ENCODE measurements at regions not wholly inside any gene's neighbourhood (a gene's known extent, or its start where the extent isn't known, plus 50 kb on each side); places are given as distances from the start of the nearest gene placed in this dataset.

GRCh38 chr3:29091599-29092189, 189.2 kb upstream of the RBMS3 start:
- TF ChIP-seq EZH2phosphoT487 (IDR thresholded peaks at IDR 0.05; ENCODE audit: borderline replicate concordance, low read depth, low read length) (no peak), CTCF (conservative IDR thresholded peaks at IDR 0.05; ENCODE audit: low read length) (no peak)
- ChIA-PET POLR2A (no interaction called here), CTCF (ENCODE audit: unreplicated experiment) (no interaction called here)
- Histone ChIP-seq H3K9me3 (ENCODE audit: low read length) (no peaks in the 10 kb centered on the region), H3K4me1 (ENCODE audit: insufficient read depth, low read length, poor library complexity, severe bottlenecking) (no peaks in the 10 kb centered on the region), H3K79me2 (ENCODE audit: insufficient read depth, low read depth, low read length) (no peaks in the 10 kb centered on the region), H3K4me2 (ENCODE audit: low read length) (no peak overlapping the region), H2AFZ (ENCODE audit: low read length) (no peak overlapping the region), H3K4me3 (ENCODE audit: low read depth, low read length, poor library complexity, severe bottlenecking) (no peak overlapping the region), H4K20me1 (ENCODE audit: insufficient read depth, low read length) (no peaks in the 10 kb centered on the region), H3K36me3 (ENCODE audit: insufficient read depth, low read length) (no peaks in the 10 kb centered on the region), H3K9me2 (ENCODE audit: insufficient read depth, low read length) (no peaks in the 10 kb centered on the region), H3K27ac (ENCODE audit: low read depth, low read length, poor library complexity, severe bottlenecking) (no peak overlapping the region)
- intact Hi-C loops (cut with micrococcal nuclease; ENCODE audit: unreplicated experiment) = no loop called here
- no peak for DNase-seq (ENCODE audit: low spot score)
- no TSS peak for BruUV-seq (replicated peaks)

GRCh38 chr3:29092348-29092747, 188.5 kb upstream of the RBMS3 start:
- Histone ChIP-seq H4K20me1 (ENCODE audit: insufficient read depth, low read length) (no peaks in the 10 kb centered on the region), H3K4me2 (ENCODE audit: low read length) (no peak overlapping the region), H3K9me2 (ENCODE audit: insufficient read depth, low read length) (no peaks in the 10 kb centered on the region), H3K4me3 (ENCODE audit: low read depth, low read length, poor library complexity, severe bottlenecking) (no peak overlapping the region), H3K9me3 (ENCODE audit: low read length) (no peaks in the 10 kb centered on the region), H3K27ac (ENCODE audit: low read depth, low read length, poor library complexity, severe bottlenecking) (no peak overlapping the region), H3K79me2 (ENCODE audit: insufficient read depth, low read depth, low read length) (no peaks in the 10 kb centered on the region), H2AFZ (ENCODE audit: low read length) (no peak overlapping the region), H3K4me1 (ENCODE audit: insufficient read depth, low read length, poor library complexity, severe bottlenecking) (no peaks in the 10 kb centered on the region), H3K36me3 (ENCODE audit: insufficient read depth, low read length) (no peaks in the 10 kb centered on the region)
- intact Hi-C loops (cut with micrococcal nuclease; ENCODE audit: unreplicated experiment) = no loop called here
- no peak for DNase-seq (ENCODE audit: low spot score)
- ChIA-PET POLR2A (no interaction called here), CTCF (ENCODE audit: unreplicated experiment) (no interaction called here)
- TF ChIP-seq CTCF (conservative IDR thresholded peaks at IDR 0.05; ENCODE audit: low read length) (no peak), EZH2phosphoT487 (IDR thresholded peaks at IDR 0.05; ENCODE audit: borderline replicate concordance, low read depth, low read length) (no peak)
- BruUV-seq (replicated peaks) = no TSS peak

GRCh38 chr3:29099296-29099695, 181.6 kb upstream of the RBMS3 start:
- intact Hi-C loops (cut with micrococcal nuclease; ENCODE audit: unreplicated experiment) = no loop called here
- BruUV-seq (replicated peaks) = no TSS peak
- Histone ChIP-seq H2AFZ (ENCODE audit: low read length) (no peak overlapping the region), H4K20me1 (ENCODE audit: insufficient read depth, low read length) (no peaks in the 10 kb centered on the region), H3K9me2 (ENCODE audit: insufficient read depth, low read length) (no peaks in the 10 kb centered on the region), H3K4me2 (ENCODE audit: low read length) (no peak overlapping the region), H3K4me3 (ENCODE audit: low read depth, low read length, poor library complexity, severe bottlenecking) (no peak overlapping the region), H3K4me1 (ENCODE audit: insufficient read depth, low read length, poor library complexity, severe bottlenecking) (no peaks in the 10 kb centered on the region), H3K79me2 (ENCODE audit: insufficient read depth, low read depth, low read length) (no peaks in the 10 kb centered on the region), H3K27ac (ENCODE audit: low read depth, low read length, poor library complexity, severe bottlenecking) (no peak overlapping the region), H3K9me3 (ENCODE audit: low read length) (no peaks in the 10 kb centered on the region), H3K36me3 (ENCODE audit: insufficient read depth, low read length) (no peaks in the 10 kb centered on the region)
- DNase-seq (ENCODE audit: low spot score) = no peak
- TF ChIP-seq CTCF (conservative IDR thresholded peaks at IDR 0.05; ENCODE audit: low read length) = no peak
- no peak for TF ChIP-seq EZH2phosphoT487 (IDR thresholded peaks at IDR 0.05; ENCODE audit: borderline replicate concordance, low read depth, low read length)
- ChIA-PET POLR2A (interaction anchor here (0.6 kb wide), 1 partner anchor 29 kb away, joined by 3 read pairs; no protein-coding TSS in a partner anchor), CTCF (ENCODE audit: unreplicated experiment) (no interaction called here)

Measured in OCI-LY7 (cell line).